Neuron (in vitro differentiated cells): ENCODE measurements at regions not wholly inside any gene's neighbourhood (a gene's known extent, or its start where the extent isn't known, plus 50 kb on each side); places are given as distances from the start of the nearest gene placed in this dataset.

Source experiments
- H2AFZ ChIP-seq: one replicate; pipeline ENCODE4 v1.6.1; 2013; ENCODE audit warnings: low read depth, mild to moderate bottlenecking, inconsistent platforms, low read length, moderate library complexity
- H3K27me3 ChIP-seq: one replicate; pipeline ENCODE4 v1.6.1; 2013; ENCODE audit warnings: low read length; ENCODE audit not compliant: insufficient read depth
- H3K36me3 ChIP-seq: one replicate; pipeline ENCODE4 v1.6.1; 2013; ENCODE audit warnings: low read length; ENCODE audit not compliant: insufficient read depth
- H3K4me1 ChIP-seq: one replicate; pipeline ENCODE4 v1.6.1; 2013; ENCODE audit warnings: low read length; ENCODE audit not compliant: insufficient read depth
- H3K4me3 ChIP-seq: 2 replicates; pipeline ENCODE4 v1.5.1; 2013; ENCODE audit warnings: mild to moderate bottlenecking, low read length, moderate library complexity
- H3K9me3 ChIP-seq: one replicate; pipeline ENCODE4 v1.6.1; 2013; ENCODE audit warnings: low read length

DNA sequence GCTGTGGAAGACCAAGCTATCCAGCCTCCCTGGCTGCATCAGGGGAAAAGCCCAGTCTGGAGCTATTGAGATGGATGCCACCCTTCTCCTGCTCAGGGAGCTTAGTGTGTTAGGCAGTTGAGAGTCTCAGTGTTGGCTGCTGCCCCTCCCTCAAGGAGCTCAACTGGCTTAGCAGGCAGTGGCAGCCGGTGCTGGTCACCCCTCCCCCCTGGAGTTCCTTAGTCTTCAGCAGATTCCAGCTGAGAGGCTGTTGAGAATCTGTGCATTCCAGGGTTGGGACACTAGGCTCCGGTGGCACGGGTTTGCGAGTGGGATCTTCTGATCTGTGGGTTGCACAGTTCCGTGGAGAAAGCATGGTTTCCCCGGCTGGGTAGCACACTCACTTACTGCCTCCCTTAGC is 883.8 kb downstream of the NSUN3 start:
- no peak overlapping the region for H3K4me3 ChIP-seq

DNA sequence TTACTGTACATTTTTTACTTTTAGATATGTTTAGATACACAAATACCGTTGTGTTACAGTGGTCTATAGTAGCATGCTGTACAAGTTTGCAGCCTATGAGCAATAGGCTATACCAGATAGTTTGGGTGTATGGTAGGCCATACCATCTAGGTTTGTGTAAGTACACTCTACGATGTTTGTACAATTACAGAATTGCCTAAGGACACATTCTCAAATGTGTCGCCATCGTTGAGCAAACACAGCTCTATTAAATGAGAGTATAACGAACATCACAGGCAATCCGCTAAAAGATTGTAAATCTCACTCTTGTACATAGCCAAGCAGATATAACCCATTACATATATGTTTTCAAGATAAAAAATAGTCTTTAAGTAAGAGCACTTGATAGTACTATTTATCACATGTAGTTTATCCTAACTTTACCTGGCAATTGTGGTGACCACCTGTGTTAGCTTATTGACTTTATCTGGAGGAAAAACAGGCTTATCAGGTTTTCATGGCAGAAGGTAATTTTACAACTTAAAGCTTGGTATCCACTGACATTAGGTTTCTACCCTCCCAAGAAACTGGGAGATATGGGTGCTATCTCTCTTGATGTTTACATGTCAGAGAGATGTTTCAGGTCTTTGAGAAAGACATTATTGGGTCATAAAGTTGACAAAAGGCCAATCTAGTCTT is 898.7 kb downstream of the NSUN3 start:
- no peaks in the 10 kb centered on the region for H3K27me3 ChIP-seq
- H2AFZ ChIP-seq: no peak overlapping the region
- H3K36me3 ChIP-seq: no peaks in the 10 kb centered on the region
- H3K9me3 ChIP-seq: no peaks in the 10 kb centered on the region
- H3K4me1 ChIP-seq: no peaks in the 10 kb centered on the region
- no peak overlapping the region for H3K4me3 ChIP-seq

More for the DNA sequence above, 883.8 kb downstream of the NSUN3 start:
- H3K9me3 ChIP-seq: no peaks in the 10 kb centered on the region
- H3K4me1 ChIP-seq: no peaks in the 10 kb centered on the region
- H2AFZ ChIP-seq: no peak overlapping the region
- no peaks in the 10 kb centered on the region for H3K36me3 ChIP-seq
- no peaks in the 10 kb centered on the region for H3K27me3 ChIP-seq

- Histone ChIP-seq H3K36me3 (no peaks in the 10 kb centered on the region), H2AFZ (no peak overlapping the region), H3K4me1 (no peaks in the 10 kb centered on the region), H3K27me3 (no peaks in the 10 kb centered on the region), H3K4me3 (no peak overlapping the region), H3K9me3 (no peaks in the 10 kb centered on the region)
Observed at GRCh38 chr3:94965867-94966475, 903.1 kb downstream of the NSUN3 start.

DNA sequence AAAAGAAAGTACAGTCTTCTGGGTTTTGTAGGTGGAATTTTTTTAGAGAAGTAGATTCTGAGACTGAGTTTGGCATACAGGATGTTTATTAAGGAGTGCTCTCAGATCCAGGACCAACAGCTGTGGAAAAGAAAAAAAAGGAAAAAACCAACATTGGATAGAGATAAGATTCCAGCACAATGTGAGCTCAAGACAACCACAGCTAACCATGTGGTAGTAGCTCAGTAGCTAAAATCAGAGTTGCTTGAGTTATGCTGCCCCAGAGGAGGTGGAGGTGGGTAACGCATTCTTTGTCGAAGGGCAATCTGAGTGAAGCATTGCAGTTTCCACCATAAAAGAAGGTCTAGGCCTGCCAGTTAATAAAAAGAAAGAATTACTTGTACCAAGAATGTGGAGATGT is 904.3 kb downstream of the NSUN3 start:
- no peaks in the 10 kb centered on the region for H3K9me3 ChIP-seq
- H3K36me3 ChIP-seq: no peaks in the 10 kb centered on the region
- H3K4me1 ChIP-seq: no peaks in the 10 kb centered on the region
- H3K4me3 ChIP-seq: no peak overlapping the region
- H2AFZ ChIP-seq: no peak overlapping the region
- H3K27me3 ChIP-seq: no peaks in the 10 kb centered on the region

- H3K27me3 ChIP-seq: no peaks in the 10 kb centered on the region
- no peak overlapping the region for H2AFZ ChIP-seq
- H3K4me1 ChIP-seq: no peaks in the 10 kb centered on the region
- H3K4me3 ChIP-seq: no peak overlapping the region
- H3K36me3 ChIP-seq: no peaks in the 10 kb centered on the region
- no peaks in the 10 kb centered on the region for H3K9me3 ChIP-seq
Observed at GRCh38 chr3:94968519-94968918, 905.7 kb downstream of the NSUN3 start.

GRCh38 chr3:94972066-94972465 is 909.2 kb downstream of the NSUN3 start:
- no peaks in the 10 kb centered on the region for H3K27me3 ChIP-seq
- H3K9me3 ChIP-seq: no peaks in the 10 kb centered on the region
- no peaks in the 10 kb centered on the region for H3K36me3 ChIP-seq
- H3K4me3 ChIP-seq: no peak overlapping the region
- no peaks in the 10 kb centered on the region for H3K4me1 ChIP-seq
- H2AFZ ChIP-seq: no peak overlapping the region

- Histone ChIP-seq H3K9me3 (no peaks in the 10 kb centered on the region), H3K4me1 (no peaks in the 10 kb centered on the region), H3K36me3 (no peaks in the 10 kb centered on the region), H2AFZ (no peak overlapping the region), H3K4me3 (no peak overlapping the region), H3K27me3 (no peaks in the 10 kb centered on the region)
Observed at GRCh38 chr3:94978084-94978483, 915.2 kb downstream of the NSUN3 start.

DNA sequence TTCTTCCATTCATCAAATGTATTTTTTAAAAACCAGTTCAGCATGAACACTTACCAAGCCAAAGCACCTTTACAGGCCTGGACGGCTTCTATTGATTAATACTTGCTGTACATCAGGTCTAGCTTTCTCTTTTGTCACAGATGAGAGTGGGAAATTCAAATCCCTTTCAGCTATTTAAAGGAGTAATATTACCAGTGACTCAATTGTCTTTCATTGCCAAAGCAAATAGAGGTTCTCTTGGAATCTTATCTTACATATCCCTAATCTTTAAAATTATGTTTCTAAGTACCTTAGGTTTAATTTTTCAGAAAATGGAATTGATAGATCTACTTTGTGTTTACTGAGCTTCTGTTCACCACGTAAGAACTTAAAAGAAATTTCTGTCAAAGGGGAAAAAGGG is 922.9 kb downstream of the NSUN3 start:
- Histone ChIP-seq H2AFZ (no peak overlapping the region), H3K4me3 (no peak overlapping the region), H3K27me3 (no peaks in the 10 kb centered on the region), H3K4me1 (no peaks in the 10 kb centered on the region), H3K36me3 (no peaks in the 10 kb centered on the region), H3K9me3 (no peaks in the 10 kb centered on the region)

DNA sequence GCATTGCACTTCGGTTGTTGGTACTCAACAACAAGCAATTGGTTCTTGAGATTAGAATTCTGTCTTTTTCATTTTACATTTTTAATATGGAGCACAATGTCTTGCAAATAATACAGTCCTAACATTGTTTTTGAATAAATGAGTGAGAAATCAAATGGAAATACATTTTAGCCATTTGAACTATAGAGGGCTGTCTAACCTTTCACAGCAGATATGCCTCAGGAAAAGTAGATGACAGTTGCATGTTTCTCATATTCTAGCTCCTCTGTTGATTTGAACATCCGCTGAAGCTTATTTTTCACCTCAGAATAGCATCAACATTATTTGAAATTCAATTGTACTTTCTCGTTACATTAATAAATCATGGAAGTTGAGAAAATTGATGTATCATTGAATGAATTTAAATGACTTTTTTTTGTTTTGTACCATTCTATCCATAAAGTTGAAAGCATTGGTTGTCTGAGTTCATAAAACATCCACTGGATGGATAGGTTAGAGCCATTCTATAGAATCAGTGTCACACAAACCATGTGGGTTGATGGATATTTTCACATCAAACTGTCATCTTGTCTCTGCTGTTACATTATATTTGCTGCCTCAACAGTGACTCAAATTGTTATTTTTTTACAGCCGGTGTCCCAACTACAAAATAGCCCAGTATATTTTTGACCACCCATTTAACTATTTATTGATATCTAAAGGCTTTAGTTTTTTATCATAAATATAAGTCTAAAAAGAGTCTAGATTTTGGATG is 928.3 kb downstream of the NSUN3 start:
- Histone ChIP-seq H3K4me3 (no peak overlapping the region), H2AFZ (no peak overlapping the region), H3K4me1 (no peaks in the 10 kb centered on the region), H3K36me3 (no peaks in the 10 kb centered on the region), H3K9me3 (no peaks in the 10 kb centered on the region), H3K27me3 (no peaks in the 10 kb centered on the region)

GRCh38 chr3:94996743-94997142 is 933.9 kb downstream of the NSUN3 start:
- Histone ChIP-seq H3K27me3 (no peaks in the 10 kb centered on the region), H3K9me3 (no peaks in the 10 kb centered on the region)

DNA sequence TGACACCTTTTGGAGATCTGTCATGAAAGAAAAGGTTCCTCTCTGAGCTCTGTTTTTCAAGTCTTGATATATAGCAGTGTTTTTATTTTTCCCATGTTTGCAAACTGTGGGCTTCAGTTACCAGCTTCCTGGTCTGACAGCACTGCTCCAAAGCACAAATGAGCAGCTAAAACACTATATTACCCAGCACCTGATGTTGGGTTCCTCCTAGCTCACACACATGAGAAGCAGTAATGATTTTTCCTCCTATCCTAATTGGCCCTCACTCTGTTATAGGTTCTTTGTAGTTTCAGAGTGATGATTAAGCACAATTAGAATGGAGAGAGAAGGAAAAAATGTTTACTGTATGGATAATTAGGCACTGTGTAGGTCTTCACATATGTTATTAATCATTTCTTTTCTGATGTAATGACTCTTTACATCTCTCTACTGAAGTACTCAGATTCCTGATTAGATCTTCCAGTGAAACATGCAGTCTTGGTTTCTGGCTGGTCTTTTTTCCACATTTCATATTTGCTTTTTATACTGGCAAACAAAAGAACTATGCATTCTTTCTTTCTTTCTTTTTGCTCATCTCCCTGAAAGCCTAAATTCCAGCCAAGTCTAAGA is 939.7 kb downstream of the NSUN3 start:
- no peaks in the 10 kb centered on the region for H3K36me3 ChIP-seq
- no peak overlapping the region for H2AFZ ChIP-seq
- H3K4me3 ChIP-seq: no peak overlapping the region
- H3K9me3 ChIP-seq: no peaks in the 10 kb centered on the region
- H3K27me3 ChIP-seq: no peaks in the 10 kb centered on the region
- H3K4me1 ChIP-seq: no peaks in the 10 kb centered on the region

More at GRCh38 chr3:94996743-94997142, 933.9 kb downstream of the NSUN3 start:
- H3K4me1 ChIP-seq: no peaks in the 10 kb centered on the region
- H3K4me3 ChIP-seq: no peak overlapping the region
- no peak overlapping the region for H2AFZ ChIP-seq
- H3K36me3 ChIP-seq: no peaks in the 10 kb centered on the region

- H3K27me3 ChIP-seq: no peaks in the 10 kb centered on the region
- no peaks in the 10 kb centered on the region for H3K9me3 ChIP-seq
- no peak overlapping the region for H2AFZ ChIP-seq
- H3K4me3 ChIP-seq: no peak overlapping the region
- H3K4me1 ChIP-seq: no peaks in the 10 kb centered on the region
- H3K36me3 ChIP-seq: no peaks in the 10 kb centered on the region
Observed at GRCh38 chr3:95028688-95029087, 965.8 kb downstream of the NSUN3 start.

DNA sequence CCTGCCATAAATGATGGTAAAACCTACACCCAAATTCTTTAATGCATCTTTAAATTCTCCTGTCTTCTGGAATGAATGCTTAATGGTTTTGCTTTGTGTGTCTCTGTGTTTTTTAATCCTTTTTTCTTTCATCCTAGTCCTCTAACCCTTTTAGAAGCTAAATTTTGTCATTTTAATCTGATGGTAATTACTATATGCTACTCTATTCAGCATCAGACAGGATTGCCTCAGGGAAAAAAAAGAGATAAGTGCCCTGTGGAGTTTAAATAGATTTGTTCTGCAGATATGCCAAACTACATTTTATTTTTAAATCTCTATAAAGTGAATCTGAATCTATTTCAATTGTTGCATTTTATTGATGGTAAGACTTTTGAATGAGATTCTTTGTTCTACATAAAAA is 966.8 kb downstream of the NSUN3 start:
- no peaks in the 10 kb centered on the region for H3K27me3 ChIP-seq
- H3K4me3 ChIP-seq: no peak overlapping the region
- H3K36me3 ChIP-seq: no peaks in the 10 kb centered on the region
- no peak overlapping the region for H2AFZ ChIP-seq
- H3K4me1 ChIP-seq: no peaks in the 10 kb centered on the region
- H3K9me3 ChIP-seq: no peaks in the 10 kb centered on the region
